HepG2 (cell line): ENCODE measurements at regions not wholly inside any gene's neighbourhood (a gene's known extent, or its start where the extent isn't known, plus 50 kb on each side); places are given as distances from the start of the nearest gene placed in this dataset.

ENCODE experiments used
- CTCF ChIP-seq: sonication (generic); formaldehyde crosslinking; IDR thresholded peaks from 2 replicates; pipeline ENCODE4 v1.5.0; 2020; ENCODE audit warnings: mild to moderate bottlenecking, missing genetic modification reagents, moderate library complexity
- HDAC1 ChIP-seq: sonication (generic); formaldehyde crosslinking; IDR thresholded peaks from 2 replicates; pipeline ENCODE4 v1.5.1; 2020; ENCODE audit warnings: mild to moderate bottlenecking, missing genetic modification reagents
- SUZ12 ChIP-seq: fragments of 150-350 bp; IDR thresholded peaks from 2 replicates; pipeline ENCODE4 v1.6.1; 2014; ENCODE audit warnings: low read depth, low read length

GRCh38 chr10:24120646-24121045, 88.3 kb upstream of the KIAA1217 start:
- TF ChIP-seq CTCF (CRISPR knock-in tag) (no peak), SUZ12 (no peak), HDAC1 (CRISPR knock-in tag) (no peak)
